H9 (cell line): ENCODE measurements at regions not wholly inside any gene's neighbourhood (a gene's known extent, or its start where the extent isn't known, plus 50 kb on each side); places are given as distances from the start of the nearest gene placed in this dataset.
"Not testable (repeated sequence)": the region's sequence is repeated elsewhere in the genome, so short reads cannot be mapped to it uniquely, and the experiment has no call there.

Experiments used
- DNase-seq: peaks from one replicate; pipeline ENCODE4 v3.0.0-alpha.2; 2017
- H2AFZ ChIP-seq: one replicate; pipeline ENCODE4 v1.6.1; 2013; ENCODE audit warnings: mild to moderate bottlenecking, low read length, control low read depth, moderate library complexity
- H2AK5ac ChIP-seq: 2 replicates; pipeline ENCODE4 v1.6.1; 2013; ENCODE audit warnings: low read length, control low read depth, mixed read lengths; ENCODE audit not compliant: insufficient read length
- H2BK120ac ChIP-seq: one replicate; pipeline ENCODE4 v1.6.1; 2013; ENCODE audit warnings: low read depth, mild to moderate bottlenecking, low read length, control low read depth, inconsistent platforms; ENCODE audit not compliant: poor library complexity, severe bottlenecking
- H2BK12ac ChIP-seq: 2 replicates; pipeline ENCODE4 v1.6.1; 2013; ENCODE audit warnings: low read length, control low read depth, mixed read lengths, low read depth; ENCODE audit not compliant: insufficient read length
- H2BK15ac ChIP-seq: 2 replicates; pipeline ENCODE4 v1.6.1; 2013; ENCODE audit warnings: low read depth, low read length, control low read depth
- H2BK20ac ChIP-seq: one replicate; pipeline ENCODE4 v1.6.1; 2013; ENCODE audit warnings: low read depth, mild to moderate bottlenecking, low read length, control low read depth, inconsistent platforms; ENCODE audit not compliant: poor library complexity, severe bottlenecking
- H2BK5ac ChIP-seq: 2 replicates; pipeline ENCODE4 v1.6.1; 2013; ENCODE audit warnings: low read length, control low read depth, mixed read lengths; ENCODE audit not compliant: insufficient read length
- H3K14ac ChIP-seq: 2 replicates; pipeline ENCODE4 v1.6.1; 2013; ENCODE audit warnings: low read length, control low read depth; ENCODE audit not compliant: insufficient read depth
- H3K18ac ChIP-seq: 2 replicates; pipeline ENCODE4 v1.6.1; 2013; ENCODE audit warnings: low read depth, mild to moderate bottlenecking, mixed read lengths, low read length, control low read depth; ENCODE audit not compliant: insufficient read length
- H3K23ac ChIP-seq: 2 replicates; pipeline ENCODE4 v1.6.1; 2013; ENCODE audit warnings: low read length, control low read depth, mixed read lengths, low read depth; ENCODE audit not compliant: insufficient read length
- H3K23me2 ChIP-seq: 2 replicates; pipeline ENCODE4 v1.6.1; 2013; ENCODE audit warnings: low read depth, mild to moderate bottlenecking, mixed read lengths, low read length, control low read depth; ENCODE audit not compliant: insufficient read length, poor library complexity, severe bottlenecking
- H3K27ac ChIP-seq: 2 replicates; pipeline ENCODE4 v1.5.1; 2013; ENCODE audit warnings: low read length, control low read depth, mixed read lengths, low read depth; ENCODE audit not compliant: insufficient read length
- H3K27me3 ChIP-seq: 2 replicates; pipeline ENCODE4 v1.6.1; 2013; ENCODE audit warnings: low read length, control low read depth, inconsistent platforms; ENCODE audit not compliant: insufficient read depth
- H3K4ac ChIP-seq: 2 replicates; pipeline ENCODE4 v1.6.1; 2013; ENCODE audit warnings: low read depth, mild to moderate bottlenecking, control low read depth, inconsistent platforms, low read length, moderate library complexity
- H3K4me1 ChIP-seq: 2 replicates; pipeline ENCODE4 v1.6.1; 2013; ENCODE audit warnings: low read length, control low read depth, inconsistent platforms; ENCODE audit not compliant: insufficient read depth
- H3K4me2 ChIP-seq: 2 replicates; pipeline ENCODE4 v1.6.1; 2013; ENCODE audit warnings: low read length, control low read depth, mixed read lengths; ENCODE audit not compliant: insufficient read length, insufficient read depth
- H3K56ac ChIP-seq: 2 replicates; pipeline ENCODE4 v1.6.1; 2013; ENCODE audit warnings: low read depth, mild to moderate bottlenecking, mixed read lengths, low read length, control low read depth; ENCODE audit not compliant: insufficient read length
- H3K79me1 ChIP-seq: 2 replicates; pipeline ENCODE4 v1.6.1; 2013; ENCODE audit warnings: low read depth, mild to moderate bottlenecking, moderate library complexity, low read length, control low read depth, inconsistent platforms; ENCODE audit not compliant: insufficient read depth, poor library complexity, severe bottlenecking
- H3K79me2 ChIP-seq: 2 replicates; pipeline ENCODE4 v1.6.1; 2013; ENCODE audit warnings: low read length, control low read depth, inconsistent platforms; ENCODE audit not compliant: insufficient read depth
- H3K9ac ChIP-seq: 2 replicates; pipeline ENCODE4 v1.6.1; 2013; ENCODE audit warnings: low read length, control low read depth, mixed read lengths; ENCODE audit not compliant: insufficient read length; ENCODE audit errors: extremely low read depth
- H3K9me3 ChIP-seq: one replicate; pipeline ENCODE4 v1.6.1; 2013; ENCODE audit warnings: low read depth, low read length, inconsistent platforms; ENCODE audit not compliant: control insufficient read depth
- H3T11ph ChIP-seq: one replicate; pipeline ENCODE4 v1.6.1; 2013; ENCODE audit warnings: mild to moderate bottlenecking, low read length, control low read depth, inconsistent platforms
- H4K20me1 ChIP-seq: one replicate; pipeline ENCODE4 v1.6.1; 2013; ENCODE audit not compliant: control insufficient read depth, insufficient read length, insufficient read depth
- H4K5ac ChIP-seq: 2 replicates; pipeline ENCODE4 v1.6.1; 2013; ENCODE audit warnings: low read depth, mild to moderate bottlenecking, mixed read lengths, low read length, control low read depth; ENCODE audit not compliant: insufficient read length
- H4K8ac ChIP-seq: replicated peaks from 2 replicates; pipeline ENCODE4 v1.6.1; 2013; ENCODE audit warnings: low read length, control low read depth, mixed read lengths, low read depth; ENCODE audit not compliant: insufficient read length
- H4K91ac ChIP-seq: 2 replicates; pipeline ENCODE4 v1.6.1; 2013; ENCODE audit warnings: low read depth, mild to moderate bottlenecking, moderate library complexity, mixed read lengths, low read length, control low read depth; ENCODE audit not compliant: insufficient read length
- H3K27ac Mint-ChIP-seq, 3 experiments: 2 replicates in 2 of 3; 3 replicates in 1 of 3; pipeline ENCODE4 v1.8.0; 2020 to 2021; ENCODE audit warnings: mixed read lengths in 3 of 3, mild to moderate bottlenecking in 1 of 3, moderate library complexity in 1 of 3
- H3K27me3 Mint-ChIP-seq: 2 replicates; pipeline ENCODE4 v1.8.0; 2021; ENCODE audit warnings: low read depth, mild to moderate bottlenecking, moderate library complexity, mixed read lengths
- H3K36me3 Mint-ChIP-seq, 3 experiments: 2 replicates in 2 of 3; 3 replicates in 1 of 3; pipeline ENCODE4 v1.8.0; 2020 to 2021; ENCODE audit warnings: low read depth in 3 of 3, mixed read lengths in 3 of 3; ENCODE audit not compliant: insufficient read depth in 1 of 3
- H3K4me1 Mint-ChIP-seq, 2 experiments: 2 replicates each; pipeline ENCODE4 v1.8.0; 2020; ENCODE audit warnings: mixed read lengths in 2 of 2
- H3K4me3 Mint-ChIP-seq, 2 experiments: 2 replicates in 1 of 2; 3 replicates in 1 of 2; pipeline ENCODE4 v1.8.0; 2020 to 2021; ENCODE audit warnings: mild to moderate bottlenecking in 2 of 2, mixed read lengths in 2 of 2, moderate library complexity in 1 of 2
- H3K9me3 Mint-ChIP-seq, 2 experiments: 2 replicates in 1 of 2; 3 replicates in 1 of 2; pipeline ENCODE4 v1.8.0; 2020; ENCODE audit warnings: mild to moderate bottlenecking in 2 of 2, mixed read lengths in 2 of 2, moderate library complexity in 1 of 2
- WGBS: extraction: QIAGEN DNeasy Blood & Tissue Kit; methylation state at CpG from one replicate; pipeline ENCODE4 v1.1.7; 2013; ENCODE audit warnings: missing lambda C conversion rate, low lambda C conversion rate, mixed read lengths; ENCODE audit not compliant: insufficient read length; ENCODE audit errors: extremely low coverage; 5-methylcytosine and 5-hydroxymethylcytosine counted together
- TF ChIP-seq, protein P1 (sequence below): fragments of 200-600 bp; sonication (generic); conservative IDR thresholded peaks from 3 replicates; pipeline ENCODE4 v1.8.0; 2021; ENCODE audit warnings: antibody characterized with exemption, mild to moderate bottlenecking

DNA sequence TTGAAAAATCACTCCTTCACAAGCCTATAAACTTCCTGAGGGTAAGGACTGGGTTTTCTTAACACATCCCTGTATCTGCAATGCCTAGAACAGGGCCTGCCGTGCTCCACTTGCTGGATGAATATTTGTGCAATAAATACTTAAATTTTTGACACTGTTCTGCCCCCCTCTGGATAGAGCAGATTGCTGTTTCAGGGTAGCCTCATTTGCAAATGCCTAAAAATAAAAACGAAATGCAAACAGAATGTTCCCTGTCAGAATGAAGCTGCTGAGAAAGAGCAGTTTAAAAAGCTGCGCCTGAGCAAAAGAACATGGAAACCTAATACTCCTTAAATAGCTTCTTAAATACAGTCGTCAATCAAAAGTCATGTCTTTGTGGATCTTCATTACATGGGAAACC, 385.3 kb downstream of the PRELID2 start:
- WGBS, result no CpG with 5 or more reads among the region's 4 CpGs
- Histone ChIP-seq H2AFZ (no peak overlapping the region), H3K9ac (no peak overlapping the region), H3K4me1 (no peaks in the 10 kb centered on the region), H3K4ac (no peak overlapping the region), H4K5ac (no peak overlapping the region), H2BK120ac (no peak overlapping the region), H3K27me3 (no peaks in the 10 kb centered on the region), H3T11ph (no peak overlapping the region), H3K79me1 (no peaks in the 10 kb centered on the region), H4K8ac (no peak overlapping the region), H3K23ac (no peak overlapping the region), H2BK5ac (no peak overlapping the region), H4K91ac (no peak overlapping the region), H4K20me1 (no peaks in the 10 kb centered on the region), H3K9me3 (no peaks in the 10 kb centered on the region), H3K56ac (no peak overlapping the region), H2BK12ac (no peak overlapping the region), H3K14ac (no peak overlapping the region), H2BK20ac (no peak overlapping the region), H2AK5ac (no peak overlapping the region), H3K4me2 (no peak overlapping the region), H3K18ac (no peak overlapping the region), H3K79me2 (no peaks in the 10 kb centered on the region), H3K27ac (no peak overlapping the region), H2BK15ac (no peak overlapping the region), H3K23me2 (no peaks in the 10 kb centered on the region)
- no peak for DNase-seq
- TF ChIP-seq, protein P1, sequence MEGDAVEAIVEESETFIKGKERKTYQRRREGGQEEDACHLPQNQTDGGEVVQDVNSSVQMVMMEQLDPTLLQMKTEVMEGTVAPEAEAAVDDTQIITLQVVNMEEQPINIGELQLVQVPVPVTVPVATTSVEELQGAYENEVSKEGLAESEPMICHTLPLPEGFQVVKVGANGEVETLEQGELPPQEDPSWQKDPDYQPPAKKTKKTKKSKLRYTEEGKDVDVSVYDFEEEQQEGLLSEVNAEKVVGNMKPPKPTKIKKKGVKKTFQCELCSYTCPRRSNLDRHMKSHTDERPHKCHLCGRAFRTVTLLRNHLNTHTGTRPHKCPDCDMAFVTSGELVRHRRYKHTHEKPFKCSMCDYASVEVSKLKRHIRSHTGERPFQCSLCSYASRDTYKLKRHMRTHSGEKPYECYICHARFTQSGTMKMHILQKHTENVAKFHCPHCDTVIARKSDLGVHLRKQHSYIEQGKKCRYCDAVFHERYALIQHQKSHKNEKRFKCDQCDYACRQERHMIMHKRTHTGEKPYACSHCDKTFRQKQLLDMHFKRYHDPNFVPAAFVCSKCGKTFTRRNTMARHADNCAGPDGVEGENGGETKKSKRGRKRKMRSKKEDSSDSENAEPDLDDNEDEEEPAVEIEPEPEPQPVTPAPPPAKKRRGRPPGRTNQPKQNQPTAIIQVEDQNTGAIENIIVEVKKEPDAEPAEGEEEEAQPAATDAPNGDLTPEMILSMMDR, result no peak
- Mint-ChIP-seq H3K4me3 (no peak overlapping the region; a peak in 1 of 5 replicates), H3K4me1 (no peaks in the 10 kb centered on the region), H3K27ac (no peak overlapping the region), H3K9me3 (no peaks in the 10 kb centered on the region; a peak in 1 of 5 replicates), H3K27me3 (no peaks in the 10 kb centered on the region; the same call in 1 of the 2 replicates), H3K36me3 (no peaks in the 10 kb centered on the region; a peak in 3 of 7 replicates)

DNA sequence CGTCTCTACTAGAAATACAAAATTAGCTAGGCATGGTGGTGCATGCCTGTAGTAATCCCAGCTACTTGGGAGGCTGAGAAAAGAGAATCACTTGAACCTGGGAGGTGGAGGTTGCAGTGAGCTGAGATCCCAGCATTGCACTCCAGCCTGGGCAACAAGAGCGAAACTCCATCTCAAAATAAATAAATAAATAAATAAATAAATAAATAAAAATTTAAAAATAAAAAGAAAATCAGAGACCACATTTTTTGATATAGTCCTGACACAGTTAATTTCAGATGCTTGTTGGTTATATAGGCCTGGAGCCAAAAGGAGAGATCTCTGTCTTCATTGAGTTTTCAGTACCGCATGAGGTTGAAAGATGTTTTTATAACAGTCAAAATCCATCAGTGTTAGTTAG, 388.3 kb downstream of the PRELID2 start:
- H3K23ac ChIP-seq, H4K20me1 ChIP-seq, H2BK120ac ChIP-seq, H3K4me1 Mint-ChIP-seq, H3K23me2 ChIP-seq, H3K18ac ChIP-seq, H4K5ac ChIP-seq, H3K14ac ChIP-seq, H3K9me3 ChIP-seq, H2AK5ac ChIP-seq, H2BK5ac ChIP-seq, H3K79me2 ChIP-seq, H3K4me1 ChIP-seq, H3K27ac Mint-ChIP-seq, H2AFZ ChIP-seq, H4K91ac ChIP-seq, H3K4ac ChIP-seq, H3T11ph ChIP-seq, H3K56ac ChIP-seq, DNase-seq, H2BK15ac ChIP-seq, H3K79me1 ChIP-seq, H2BK12ac ChIP-seq, H3K4me2 ChIP-seq, H3K36me3 Mint-ChIP-seq, H3K27ac ChIP-seq, H4K8ac ChIP-seq, H3K9ac ChIP-seq, H3K9me3 Mint-ChIP-seq, H3K4me3 Mint-ChIP-seq, H2BK20ac ChIP-seq, H3K27me3 Mint-ChIP-seq, H3K27me3 ChIP-seq: not testable (repeated sequence)
- WGBS, result no CpG with 5 or more reads among the region's 3 CpGs
